ENCODE measurements at regions not wholly inside any gene's neighbourhood (a gene's known extent, or its start where the extent isn't known, plus 50 kb on each side); places are given as distances from the start of the nearest gene placed in this dataset.

GRCh38 chr4:81970454-81970853 is 403.3 kb downstream of the HNRNPD start:
- Mint-ChIP-seq H3K4me3 (ENCODE audit: low read depth) (no peak overlapping the region), H3K9me3 (ENCODE audit: low read depth) (no peaks in the 10 kb centered on the region), H3K4me1 (ENCODE audit: low read depth) (no peaks in the 10 kb centered on the region), H3K27ac (no peak overlapping the region), H3K36me3 (ENCODE audit: insufficient read depth) (no peaks in the 10 kb centered on the region), H3K27me3 (no peaks in the 10 kb centered on the region)
- no peak for TF ChIP-seq CTCF (IDR thresholded peaks at IDR 0.05; ENCODE audit: unreplicated experiment)
- DNase-seq (ENCODE audit: low spot score, unreplicated experiment): no peak

GRCh38 chr4:81966676-81967075 is 407.1 kb downstream of the HNRNPD start:
- no peaks in the 10 kb centered on the region for H3K9me3 Mint-ChIP-seq (ENCODE audit: low read depth)
- H3K36me3 Mint-ChIP-seq (ENCODE audit: insufficient read depth): no peaks in the 10 kb centered on the region
- no peak overlapping the region for H3K4me3 Mint-ChIP-seq (ENCODE audit: low read depth)
- DNase-seq (ENCODE audit: low spot score, unreplicated experiment): no peak
- no peak for TF ChIP-seq CTCF (IDR thresholded peaks at IDR 0.05; ENCODE audit: unreplicated experiment)
- H3K4me1 Mint-ChIP-seq (ENCODE audit: low read depth): peaks cover 11% of the 10 kb centered on the region
- H3K27ac Mint-ChIP-seq: no peak overlapping the region
- no peaks in the 10 kb centered on the region for H3K27me3 Mint-ChIP-seq

GRCh38 chr4:81965911-81966310 is 407.9 kb downstream of the HNRNPD start:
- H3K4me3 Mint-ChIP-seq (ENCODE audit: low read depth): no peak overlapping the region
- no peak for TF ChIP-seq CTCF (IDR thresholded peaks at IDR 0.05; ENCODE audit: unreplicated experiment)
- H3K9me3 Mint-ChIP-seq (ENCODE audit: low read depth): no peaks in the 10 kb centered on the region
- no peak for DNase-seq (ENCODE audit: low spot score, unreplicated experiment)
- H3K4me1 Mint-ChIP-seq (ENCODE audit: low read depth): peaks cover 15% of the 10 kb centered on the region
- H3K27me3 Mint-ChIP-seq: no peaks in the 10 kb centered on the region
- H3K36me3 Mint-ChIP-seq (ENCODE audit: insufficient read depth): no peaks in the 10 kb centered on the region
- H3K27ac Mint-ChIP-seq: no peak overlapping the region

GRCh38 chr4:81965454-81965853 is 408.3 kb downstream of the HNRNPD start:
- H3K4me1 Mint-ChIP-seq (ENCODE audit: low read depth): peaks cover 19% of the 10 kb centered on the region
- no peak overlapping the region for H3K4me3 Mint-ChIP-seq (ENCODE audit: low read depth)
- H3K36me3 Mint-ChIP-seq (ENCODE audit: insufficient read depth): no peaks in the 10 kb centered on the region
- no peaks in the 10 kb centered on the region for H3K27me3 Mint-ChIP-seq
- no peak overlapping the region for H3K27ac Mint-ChIP-seq
- no peaks in the 10 kb centered on the region for H3K9me3 Mint-ChIP-seq (ENCODE audit: low read depth)
- DNase-seq (ENCODE audit: low spot score, unreplicated experiment): no peak
- TF ChIP-seq CTCF (IDR thresholded peaks at IDR 0.05; ENCODE audit: unreplicated experiment): no peak

GRCh38 chr4:81963763-81964020 is 410.1 kb downstream of the HNRNPD start:
- H3K9me3 Mint-ChIP-seq (ENCODE audit: low read depth): no peaks in the 10 kb centered on the region
- H3K36me3 Mint-ChIP-seq (ENCODE audit: insufficient read depth): no peaks in the 10 kb centered on the region
- H3K4me1 Mint-ChIP-seq (ENCODE audit: low read depth): peaks cover 20% of the 10 kb centered on the region
- no peak for TF ChIP-seq CTCF (IDR thresholded peaks at IDR 0.05; ENCODE audit: unreplicated experiment)
- no peaks in the 10 kb centered on the region for H3K27me3 Mint-ChIP-seq
- no peak for DNase-seq (ENCODE audit: low spot score, unreplicated experiment)
- no peak overlapping the region for H3K4me3 Mint-ChIP-seq (ENCODE audit: low read depth)
- no peak overlapping the region for H3K27ac Mint-ChIP-seq
